HEK293 (cell line): ENCODE measurements at regions not wholly inside any gene's neighbourhood (a gene's known extent, or its start where the extent isn't known, plus 50 kb on each side); places are given as distances from the start of the nearest gene placed in this dataset.

Experiments
- ZNF37A ChIP-seq: fragments of 450-650 bp; IDR thresholded peaks from 2 replicates; pipeline ENCODE4 v1.5.1; 2018; ENCODE audit warnings: missing biosample characterization, missing genetic modification characterization
- ZNF660 ChIP-seq: fragments of 450-650 bp; IDR thresholded peaks from 2 replicates; pipeline ENCODE4 v1.5.1; 2018; ENCODE audit warnings: missing biosample characterization, mild to moderate bottlenecking, missing genetic modification characterization
- TF ChIP-seq, protein P1 (sequence below): fragments of 450-650 bp; formaldehyde crosslinking; IDR thresholded peaks from 2 replicates; pipeline ENCODE4 v1.5.1; 2016; ENCODE audit warnings: missing biosample characterization, missing genetic modification characterization
- TF ChIP-seq, protein P2 (sequence below): fragments of 450-650 bp; formaldehyde crosslinking; IDR thresholded peaks from 2 replicates; pipeline ENCODE4 v1.5.1; 2016; ENCODE audit warnings: missing biosample characterization, missing genetic modification characterization

DNA sequence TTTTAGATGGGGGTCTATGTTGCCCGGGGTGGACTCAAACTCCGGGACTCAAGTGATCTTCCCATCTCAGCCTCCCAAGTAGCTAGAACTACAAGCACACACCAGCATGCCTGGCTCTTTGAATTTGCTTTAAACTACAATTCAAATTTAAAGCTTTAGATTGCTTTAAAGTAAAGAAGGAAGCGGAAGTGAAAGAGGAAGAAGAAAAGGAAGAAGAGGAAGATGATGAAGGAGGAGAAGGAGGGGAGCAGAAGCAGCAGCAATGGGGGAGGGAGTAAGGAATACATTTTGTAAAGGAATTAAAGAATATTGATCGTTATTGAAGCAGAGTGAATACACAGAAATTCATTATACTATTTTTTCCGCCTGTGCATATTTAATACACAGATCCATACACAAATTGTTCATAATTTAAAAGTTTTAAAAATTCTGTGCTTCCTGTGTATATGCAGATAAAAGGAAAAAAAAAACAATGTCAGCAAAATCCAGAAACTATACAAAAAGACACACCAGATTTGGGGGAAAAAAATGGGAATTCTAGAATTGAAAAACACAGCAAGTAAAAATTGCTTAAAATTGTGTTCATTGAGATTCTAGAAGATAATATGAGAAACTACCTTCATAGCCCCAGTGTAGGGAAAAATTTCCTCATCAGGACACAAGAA lies 60.8 kb upstream of the KCNMA1 start:
- TF ChIP-seq, protein P1, sequence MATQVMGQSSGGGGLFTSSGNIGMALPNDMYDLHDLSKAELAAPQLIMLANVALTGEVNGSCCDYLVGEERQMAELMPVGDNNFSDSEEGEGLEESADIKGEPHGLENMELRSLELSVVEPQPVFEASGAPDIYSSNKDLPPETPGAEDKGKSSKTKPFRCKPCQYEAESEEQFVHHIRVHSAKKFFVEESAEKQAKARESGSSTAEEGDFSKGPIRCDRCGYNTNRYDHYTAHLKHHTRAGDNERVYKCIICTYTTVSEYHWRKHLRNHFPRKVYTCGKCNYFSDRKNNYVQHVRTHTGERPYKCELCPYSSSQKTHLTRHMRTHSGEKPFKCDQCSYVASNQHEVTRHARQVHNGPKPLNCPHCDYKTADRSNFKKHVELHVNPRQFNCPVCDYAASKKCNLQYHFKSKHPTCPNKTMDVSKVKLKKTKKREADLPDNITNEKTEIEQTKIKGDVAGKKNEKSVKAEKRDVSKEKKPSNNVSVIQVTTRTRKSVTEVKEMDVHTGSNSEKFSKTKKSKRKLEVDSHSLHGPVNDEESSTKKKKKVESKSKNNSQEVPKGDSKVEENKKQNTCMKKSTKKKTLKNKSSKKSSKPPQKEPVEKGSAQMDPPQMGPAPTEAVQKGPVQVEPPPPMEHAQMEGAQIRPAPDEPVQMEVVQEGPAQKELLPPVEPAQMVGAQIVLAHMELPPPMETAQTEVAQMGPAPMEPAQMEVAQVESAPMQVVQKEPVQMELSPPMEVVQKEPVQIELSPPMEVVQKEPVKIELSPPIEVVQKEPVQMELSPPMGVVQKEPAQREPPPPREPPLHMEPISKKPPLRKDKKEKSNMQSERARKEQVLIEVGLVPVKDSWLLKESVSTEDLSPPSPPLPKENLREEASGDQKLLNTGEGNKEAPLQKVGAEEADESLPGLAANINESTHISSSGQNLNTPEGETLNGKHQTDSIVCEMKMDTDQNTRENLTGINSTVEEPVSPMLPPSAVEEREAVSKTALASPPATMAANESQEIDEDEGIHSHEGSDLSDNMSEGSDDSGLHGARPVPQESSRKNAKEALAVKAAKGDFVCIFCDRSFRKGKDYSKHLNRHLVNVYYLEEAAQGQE (tag by site-specific recombination): no peak
- TF ChIP-seq ZNF37A (tag by site-specific recombination) (no peak), ZNF660 (tag by site-specific recombination) (no peak)
- TF ChIP-seq, protein P2, sequence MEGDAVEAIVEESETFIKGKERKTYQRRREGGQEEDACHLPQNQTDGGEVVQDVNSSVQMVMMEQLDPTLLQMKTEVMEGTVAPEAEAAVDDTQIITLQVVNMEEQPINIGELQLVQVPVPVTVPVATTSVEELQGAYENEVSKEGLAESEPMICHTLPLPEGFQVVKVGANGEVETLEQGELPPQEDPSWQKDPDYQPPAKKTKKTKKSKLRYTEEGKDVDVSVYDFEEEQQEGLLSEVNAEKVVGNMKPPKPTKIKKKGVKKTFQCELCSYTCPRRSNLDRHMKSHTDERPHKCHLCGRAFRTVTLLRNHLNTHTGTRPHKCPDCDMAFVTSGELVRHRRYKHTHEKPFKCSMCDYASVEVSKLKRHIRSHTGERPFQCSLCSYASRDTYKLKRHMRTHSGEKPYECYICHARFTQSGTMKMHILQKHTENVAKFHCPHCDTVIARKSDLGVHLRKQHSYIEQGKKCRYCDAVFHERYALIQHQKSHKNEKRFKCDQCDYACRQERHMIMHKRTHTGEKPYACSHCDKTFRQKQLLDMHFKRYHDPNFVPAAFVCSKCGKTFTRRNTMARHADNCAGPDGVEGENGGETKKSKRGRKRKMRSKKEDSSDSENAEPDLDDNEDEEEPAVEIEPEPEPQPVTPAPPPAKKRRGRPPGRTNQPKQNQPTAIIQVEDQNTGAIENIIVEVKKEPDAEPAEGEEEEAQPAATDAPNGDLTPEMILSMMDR: no peak
